ENCODE measurements at regions not wholly inside any gene's neighbourhood (a gene's known extent, or its start where the extent isn't known, plus 50 kb on each side); places are given as distances from the start of the nearest gene placed in this dataset.

GRCh38 chr5:135105105-135105484 is 71.1 kb upstream of the PITX1 start:
- no peak for TF ChIP-seq EZH2 (IDR thresholded peaks at IDR 0.05; ENCODE audit: insufficient read depth, poor library complexity, severe bottlenecking)
- TF ChIP-seq EZH2phosphoT487 (IDR thresholded peaks at IDR 0.05; ENCODE audit: insufficient read depth, low read depth) = no peak
